ENCODE measurements at regions not wholly inside any gene's neighbourhood (a gene's known extent, or its start where the extent isn't known, plus 50 kb on each side); places are given as distances from the start of the nearest gene placed in this dataset.

- Histone ChIP-seq H2AFZ (ENCODE audit: low read depth, low read length) (no peak overlapping the region), H3K79me2 (ENCODE audit: control insufficient read depth, insufficient read depth, low read length) (no peaks in the 10 kb centered on the region), H3K27me3 (ENCODE audit: control insufficient read depth in 2 of 2, insufficient read depth in 2 of 2, low read length in 2 of 2) (no peaks in the 10 kb centered on the region), H3K9me3 (replicated peaks; ENCODE audit: control insufficient read depth, insufficient read depth, low read depth, low read length) (no peaks in the 10 kb centered on the region), H3K4me1 (replicated peaks in 1 of 2; ENCODE audit: control insufficient read depth in 2 of 2, insufficient read depth in 2 of 2, low read length in 2 of 2) (no peaks in the 10 kb centered on the region), H3K4me3 (no peak overlapping the region), H4K20me1 (replicated peaks; ENCODE audit: control insufficient read depth, insufficient read depth, low read length) (no peaks in the 10 kb centered on the region), H3K27ac (ENCODE audit: extremely low read depth, low read depth, low read length) (no peak overlapping the region), H3K4me2 (ENCODE audit: insufficient read depth, low read length) (no peak overlapping the region), H3K9ac (ENCODE audit: insufficient read depth in 1 of 2, low read depth in 2 of 2, low read length in 2 of 2) (no peak overlapping the region), H3K9me1 (ENCODE audit: control insufficient read depth, insufficient read depth, low read length) (no peaks in the 10 kb centered on the region), H3K36me3 (ENCODE audit: control insufficient read depth, insufficient read depth, low read length) (no peaks in the 10 kb centered on the region)
- BruUV-seq (replicated peaks), result no TSS peak
- FAIRE-seq (no peak), ATAC-seq (no peak), DNase-seq (ENCODE audit: extremely low read depth in 1 of 4, low spot score in 3 of 4) (no peak)
- in situ Hi-C loops (cut with MboI), result no loop called here
- 0% methylated on average over 5 of the region's 6 CpGs for whole genome bisulfite sequencing (ENCODE audit: insufficient coverage, low coverage, missing lambda C conversion rate)
- POLR2A ChIA-PET, result interaction anchor here (0.5 kb wide), 1 partner anchor 175 kb away, joined by 4 read pairs; no protein-coding TSS in a partner anchor
- no peak for TF ChIP-seq ZNF584 (CRISPR knock-in tag; IDR thresholded peaks at IDR 0.05; ENCODE audit: low read depth)
- TF ChIP-seq SRSF1 (IDR thresholded peaks at IDR 0.05; ENCODE audit: low read depth, low read length), result no peak
- no peak for TF ChIP-seq CCAR2 (IDR thresholded peaks at IDR 0.05; ENCODE audit: low read depth, low read length)
- no peak for TF ChIP-seq ZBTB12 (CRISPR knock-in tag; IDR thresholded peaks at IDR 0.05)
- no peak for TF ChIP-seq SMAD3 (CRISPR knock-in tag; conservative IDR thresholded peaks at IDR 0.05)
- TF ChIP-seq DACH1 (IDR thresholded peaks at IDR 0.05; ENCODE audit: partially characterized antibody), result no peak
- intact Hi-C loops (cut with micrococcal nuclease), result no loop called here
- CTCF ChIA-PET (ENCODE audit: low intra/inter-chr PET ratio), result no interaction called here
These were observed 219.5 kb downstream of the KLHL28 start for GRCh38 chr14:44742202-44742601.

- in situ Hi-C loops (cut with MboI), result no loop called here
- no peak for DNase-seq (ENCODE audit: extremely low read depth in 1 of 4, low spot score in 3 of 4)
- Histone ChIP-seq H3K4me1 (replicated peaks in 1 of 2; ENCODE audit: control insufficient read depth in 2 of 2, insufficient read depth in 2 of 2, low read length in 2 of 2) (no peaks in the 10 kb centered on the region), H3K9ac (ENCODE audit: insufficient read depth in 1 of 2, low read depth in 2 of 2, low read length in 2 of 2) (no peak overlapping the region), H3K9me1 (ENCODE audit: control insufficient read depth, insufficient read depth, low read length) (no peaks in the 10 kb centered on the region), H3K36me3 (ENCODE audit: control insufficient read depth, insufficient read depth, low read length) (no peaks in the 10 kb centered on the region), H3K27ac (ENCODE audit: extremely low read depth, low read depth, low read length) (no peak overlapping the region), H3K4me2 (ENCODE audit: insufficient read depth, low read length) (no peak overlapping the region), H3K79me2 (ENCODE audit: control insufficient read depth, insufficient read depth, low read length) (no peaks in the 10 kb centered on the region), H4K20me1 (replicated peaks; ENCODE audit: control insufficient read depth, insufficient read depth, low read length) (no peaks in the 10 kb centered on the region), H3K9me3 (replicated peaks; ENCODE audit: control insufficient read depth, insufficient read depth, low read depth, low read length) (no peaks in the 10 kb centered on the region), H2AFZ (ENCODE audit: low read depth, low read length) (no peak overlapping the region), H3K27me3 (ENCODE audit: control insufficient read depth in 2 of 2, insufficient read depth in 2 of 2, low read length in 2 of 2) (no peaks in the 10 kb centered on the region), H3K4me3 (no peak overlapping the region)
- POLR2A ChIA-PET, result no interaction called here
- CTCF ChIA-PET (ENCODE audit: low intra/inter-chr PET ratio), result no interaction called here
- intact Hi-C loops (cut with micrococcal nuclease), result no loop called here
- no peak for ATAC-seq
- no TSS peak for BruUV-seq (replicated peaks)
- TF ChIP-seq ZNF133 (CRISPR knock-in tag; IDR thresholded peaks at IDR 0.05) (no peak), MYBL2 (IDR thresholded peaks at IDR 0.05; ENCODE audit: low read depth) (no peak), MYBL2 (CRISPR knock-in tag; IDR thresholded peaks at IDR 0.05; ENCODE audit: borderline replicate concordance) (no peak), ZNF507 (tag; conservative IDR thresholded peaks at IDR 0.05) (no peak), HMG20B (CRISPR knock-in tag; IDR thresholded peaks at IDR 0.05) (no peak), PHB (CRISPR knock-in tag; IDR thresholded peaks at IDR 0.05) (no peak)
- no peak for FAIRE-seq
These were observed 220.3 kb downstream of the KLHL28 start for GRCh38 chr14:44741431-44741830.

Data from K562 (cell line).